Colonic mucosa (tissue), 4 donors: ENCODE measurements at regions not wholly inside any gene's neighbourhood (a gene's known extent, or its start where the extent isn't known, plus 50 kb on each side); places are given as distances from the start of the nearest gene placed in this dataset.

Source experiments
- DNase-seq: peaks from one replicate; pipeline ENCODE4 v3.0.0-alpha.2; 2020
- H3K27ac ChIP-seq: fragments of 200-600 bp; one replicate; pipeline ENCODE4 v1.8.0; 2021
- H3K27me3 ChIP-seq: fragments of 200-600 bp; one replicate; pipeline ENCODE4 v1.8.0; 2021
- H3K36me3 ChIP-seq: fragments of 200-600 bp; one replicate; pipeline ENCODE4 v1.8.0; 2021
- H3K4me1 ChIP-seq: fragments of 200-600 bp; one replicate; pipeline ENCODE4 v1.8.0; 2021; ENCODE audit warnings: mild to moderate bottlenecking
- H3K4me3 ChIP-seq: fragments of 200-600 bp; one replicate; pipeline ENCODE4 v1.8.0; 2021
- H3K9ac ChIP-seq, 2 donors: one replicate each; pipeline ENCODE4 v1.7.0; 2013; ENCODE audit warnings: control low read depth in 2 of 2, low read depth in 2 of 2, low read length in 2 of 2
- H3K9me3 ChIP-seq: fragments of 200-600 bp; one replicate; pipeline ENCODE4 v1.8.0; 2021
- CTCF ChIP-seq: fragments of 200-600 bp; IDR thresholded peaks from one replicate; pipeline ENCODE4 v1.8.0; 2022; ENCODE audit warnings: antibody characterized with exemption, mild to moderate bottlenecking
- intact Hi-C: fragments of 100-400 bp; cut with DNase I; formaldehyde crosslinking; loops from one replicate; pipeline ENCODE4 v1.14.1; 2022
- donor health status: healthy.
- donor health status: DM: no; HTN: no; CAD: no.
- donor health status: DM: no; HTN: no; CAD: no.

- Histone ChIP-seq H3K9ac (no peak overlapping the region), H3K9me3 (no peaks in the 10 kb centered on the region), H3K36me3 (no peaks in the 10 kb centered on the region), H3K27me3 (no peaks in the 10 kb centered on the region), H3K4me1 (no peaks in the 10 kb centered on the region), H3K27ac (no peak overlapping the region), H3K4me3 (no peak overlapping the region)
- intact Hi-C loops, result no loop called here
- DNase-seq, result no peak
- no peak for TF ChIP-seq CTCF
Measured at GRCh38 chr20:22838001-22838400, 197.1 kb upstream of the SSTR4 start.

GRCh38 chr20:22841846-22842245 lies 193.3 kb upstream of the SSTR4 start:
- Histone ChIP-seq H3K27ac (no peak overlapping the region), H3K9ac (no peak overlapping the region), H3K4me1 (no peaks in the 10 kb centered on the region), H3K4me3 (no peak overlapping the region), H3K36me3 (no peaks in the 10 kb centered on the region), H3K27me3 (no peaks in the 10 kb centered on the region), H3K9me3 (no peaks in the 10 kb centered on the region)
- intact Hi-C loops, result no loop called here
- no peak for DNase-seq
- no peak for TF ChIP-seq CTCF

- no peaks in the 10 kb centered on the region for H3K4me1 ChIP-seq
- H3K27me3 ChIP-seq, result no peaks in the 10 kb centered on the region
- H3K4me3 ChIP-seq, result no peak overlapping the region
- no peak for TF ChIP-seq CTCF
- H3K9me3 ChIP-seq, result no peaks in the 10 kb centered on the region
- intact Hi-C loops, result no loop called here
- no peak overlapping the region for H3K9ac ChIP-seq
- H3K27ac ChIP-seq, result no peak overlapping the region
- no peak for DNase-seq
- no peaks in the 10 kb centered on the region for H3K36me3 ChIP-seq
Measured at GRCh38 chr20:22842793-22843192, 192.3 kb upstream of the SSTR4 start.

- Histone ChIP-seq H3K9me3 (no peaks in the 10 kb centered on the region), H3K4me3 (no peak overlapping the region), H3K27me3 (no peaks in the 10 kb centered on the region), H3K4me1 (no peaks in the 10 kb centered on the region), H3K9ac (no peak overlapping the region), H3K27ac (no peak overlapping the region), H3K36me3 (no peaks in the 10 kb centered on the region)
- TF ChIP-seq CTCF, result no peak
- no peak for DNase-seq
- intact Hi-C loops, result no loop called here
Measured at GRCh38 chr20:22844959-22845358, 190.2 kb upstream of the SSTR4 start.

- no peak overlapping the region for H3K9ac ChIP-seq
- no peaks in the 10 kb centered on the region for H3K9me3 ChIP-seq
- no peaks in the 10 kb centered on the region for H3K4me1 ChIP-seq
- no peak for DNase-seq
- no peak overlapping the region for H3K4me3 ChIP-seq
- no peaks in the 10 kb centered on the region for H3K27me3 ChIP-seq
- intact Hi-C loops, result no loop called here
- H3K36me3 ChIP-seq, result no peaks in the 10 kb centered on the region
- H3K27ac ChIP-seq, result no peak overlapping the region
- TF ChIP-seq CTCF, result no peak
Measured at GRCh38 chr20:22846863-22847262, 188.2 kb upstream of the SSTR4 start.

- H3K9me3 ChIP-seq, result no peaks in the 10 kb centered on the region
- H3K36me3 ChIP-seq, result no peaks in the 10 kb centered on the region
- intact Hi-C loops, result no loop called here
- H3K27ac ChIP-seq, result no peak overlapping the region
- H3K9ac ChIP-seq, result no peak overlapping the region
- TF ChIP-seq CTCF, result no peak
- H3K4me1 ChIP-seq, result no peaks in the 10 kb centered on the region
- H3K27me3 ChIP-seq, result no peaks in the 10 kb centered on the region
- DNase-seq, result no peak
- H3K4me3 ChIP-seq, result no peak overlapping the region
Measured at GRCh38 chr20:22848364-22848763, 186.7 kb upstream of the SSTR4 start.
